ENCODE measurements at regions not wholly inside any gene's neighbourhood (a gene's known extent, or its start where the extent isn't known, plus 50 kb on each side); places are given as distances from the start of the nearest gene placed in this dataset.
"Not testable (repeated sequence)": the region's sequence is repeated elsewhere in the genome, so short reads cannot be mapped to it uniquely, and the experiment has no call there.

GRCh38 chr3:187858041-187858440, 112.8 kb upstream of the BCL6 start:
- H3K27me3 ChIP-seq: no peaks in the 10 kb centered on the region
- no peak for TF ChIP-seq CTCF (IDR thresholded peaks at IDR 0.05)
- H3K9ac ChIP-seq (ENCODE audit: low read depth in 2 of 2, low read length in 2 of 2): no peak overlapping the region
- no peaks in the 10 kb centered on the region for H3K9me3 ChIP-seq
- H3K4me3 ChIP-seq: no peak overlapping the region
- intact Hi-C loops (cut with DNase I): no loop called here
- H3K4me1 ChIP-seq: no peaks in the 10 kb centered on the region
- DNase-seq: no peak
- H3K36me3 ChIP-seq: no peaks in the 10 kb centered on the region
- H3K27ac ChIP-seq: no peak overlapping the region

GRCh38 chr3:187858711-187859110, 113.4 kb upstream of the BCL6 start:
- DNase-seq: no peak
- Histone ChIP-seq H3K4me1 (no peaks in the 10 kb centered on the region), H3K36me3 (no peaks in the 10 kb centered on the region), H3K9me3 (no peaks in the 10 kb centered on the region), H3K27ac (no peak overlapping the region), H3K4me3 (no peak overlapping the region), H3K27me3 (no peaks in the 10 kb centered on the region), H3K9ac (ENCODE audit: low read depth in 2 of 2, low read length in 2 of 2) (no peak overlapping the region)
- intact Hi-C loops (cut with DNase I): no loop called here
- no peak for TF ChIP-seq CTCF (IDR thresholded peaks at IDR 0.05)

GRCh38 chr3:187862701-187863277, 117.5 kb upstream of the BCL6 start:
- H3K4me3 ChIP-seq; H3K9ac ChIP-seq (ENCODE audit: low read depth in 2 of 2, low read length in 2 of 2); H3K36me3 ChIP-seq; H3K27ac ChIP-seq; H3K9me3 ChIP-seq; DNase-seq; H3K4me1 ChIP-seq; intact Hi-C loops (cut with DNase I); H3K27me3 ChIP-seq: not testable (repeated sequence)

GRCh38 chr3:187870360-187871203, 125.3 kb upstream of the BCL6 start:
- Histone ChIP-seq H3K9me3 (no peaks in the 10 kb centered on the region), H3K9ac (ENCODE audit: low read depth in 2 of 2, low read length in 2 of 2) (no peak overlapping the region), H3K36me3 (no peaks in the 10 kb centered on the region), H3K27ac (no peak overlapping the region), H3K27me3 (no peaks in the 10 kb centered on the region), H3K4me1 (no peaks in the 10 kb centered on the region), H3K4me3 (no peak overlapping the region)
- intact Hi-C loops (cut with DNase I): no loop called here
- TF ChIP-seq CTCF (IDR thresholded peaks at IDR 0.05): no peak
- no peak for DNase-seq

- TF ChIP-seq CTCF (IDR thresholded peaks at IDR 0.05): no peak
- intact Hi-C loops (cut with DNase I): no loop called here
- Histone ChIP-seq H3K27me3 (no peaks in the 10 kb centered on the region), H3K4me3 (no peak overlapping the region), H3K9ac (ENCODE audit: low read depth in 2 of 2, low read length in 2 of 2) (no peak overlapping the region), H3K9me3 (no peaks in the 10 kb centered on the region), H3K36me3 (no peaks in the 10 kb centered on the region), H3K27ac (no peak overlapping the region), H3K4me1 (no peaks in the 10 kb centered on the region)
- no peak for DNase-seq
Measured at GRCh38 chr3:187871204-187871591, 125.9 kb upstream of the BCL6 start.

GRCh38 chr3:187871848-187872247, 126.6 kb upstream of the BCL6 start:
- Histone ChIP-seq H3K9me3 (no peaks in the 10 kb centered on the region), H3K27me3 (no peaks in the 10 kb centered on the region), H3K9ac (ENCODE audit: low read depth in 2 of 2, low read length in 2 of 2) (no peak overlapping the region), H3K4me1 (no peaks in the 10 kb centered on the region), H3K27ac (no peak overlapping the region), H3K4me3 (no peak overlapping the region), H3K36me3 (no peaks in the 10 kb centered on the region)
- no peak for DNase-seq
- intact Hi-C loops (cut with DNase I): no loop called here
- TF ChIP-seq CTCF (IDR thresholded peaks at IDR 0.05): no peak

Measured in colonic mucosa (tissue), 4 donors.